IMR-90 (cell line): ENCODE measurements at regions not wholly inside any gene's neighbourhood (a gene's known extent, or its start where the extent isn't known, plus 50 kb on each side); places are given as distances from the start of the nearest gene placed in this dataset.
A peak's percentile ranks its signal among the peaks of the same experiment; 100 is the strongest.

ENCODE experiments used
- ATAC-seq: fragments of 200-7000 bp; cut with Tn5 transposase; 2 replicates; pipeline ENCODE4 v1.9.1; 2020; ENCODE audit warnings: low read depth, mild to moderate bottlenecking, moderate library complexity
- BruUV-seq: library from RNA; stranded (reverse); fragments of 400-500 nt; replicated peaks from 2 replicates; lab custom pipeline; 2021; lab: Mats Ljungman, UMichigan
- CTCF ChIA-PET: fragments of 300-600 bp; formaldehyde crosslinking; extraction: SDS; loops from one replicate; lab custom pipeline; 2021; ENCODE audit warnings: antibody characterized with exemption; lab: Yijun Ruan, JAX
- POLR2A ChIA-PET: fragments of 300-600 bp; sonication (Branson Sonifier 250); formaldehyde crosslinking; loops from one replicate; lab custom pipeline; 2022; ENCODE audit warnings: antibody characterized with exemption; ENCODE audit not compliant: unreplicated experiment; lab: Charles Lee
- DNase-seq: peaks from one replicate; pipeline ENCODE4 v3.0.0; 2013
- H2AFZ ChIP-seq: replicated peaks from 2 replicates; pipeline ENCODE3; 2013; ENCODE audit warnings: low read length, mild to moderate bottlenecking; ENCODE audit not compliant: poor library complexity
- H2AK5ac ChIP-seq: 2 replicates; pipeline ENCODE4 v1.6.1; 2013; ENCODE audit warnings: low read depth, low read length, inconsistent platforms
- H2AK9ac ChIP-seq: replicated peaks from 2 replicates; pipeline ENCODE3; 2013; ENCODE audit warnings: mild to moderate bottlenecking, low read depth, low read length, moderate library complexity; ENCODE audit not compliant: poor library complexity
- H2BK120ac ChIP-seq: 2 replicates; pipeline ENCODE4 v1.6.1; 2013; ENCODE audit warnings: low read depth, low read length, inconsistent platforms
- H2BK15ac ChIP-seq: 3 replicates; pipeline ENCODE4 v1.6.1; 2013; ENCODE audit warnings: low read depth, low read length, inconsistent platforms
- H2BK20ac ChIP-seq: 2 replicates; pipeline ENCODE4 v1.6.1; 2013; ENCODE audit warnings: low read depth, mild to moderate bottlenecking, inconsistent platforms, low read length, moderate library complexity
- H2BK5ac ChIP-seq: 2 replicates; pipeline ENCODE4 v1.6.1; 2013; ENCODE audit warnings: mild to moderate bottlenecking, low read depth, low read length, inconsistent platforms; ENCODE audit not compliant: poor library complexity, severe bottlenecking
- H3K14ac ChIP-seq: replicated peaks from 2 replicates; pipeline ENCODE4 v1.6.1; 2013; ENCODE audit warnings: low read depth, low read length, inconsistent platforms
- H3K18ac ChIP-seq: 2 replicates; pipeline ENCODE4 v1.6.1; 2013; ENCODE audit warnings: low read depth, low read length, control low read depth
- H3K23ac ChIP-seq: 2 replicates; pipeline ENCODE4 v1.6.1; 2013; ENCODE audit warnings: low read depth, low read length, inconsistent platforms
- H3K27ac ChIP-seq: 2 replicates; pipeline ENCODE4 v1.5.1; 2013; ENCODE audit warnings: mild to moderate bottlenecking, control low read depth, low read length; ENCODE audit not compliant: insufficient read depth
- H3K27me3 ChIP-seq: 2 replicates; pipeline ENCODE4 v1.6.1; 2013; ENCODE audit warnings: low read length; ENCODE audit not compliant: control insufficient read depth, insufficient read depth
- H3K36me3 ChIP-seq: 2 replicates; pipeline ENCODE4 v1.6.1; 2013; ENCODE audit warnings: low read length, mixed read lengths; ENCODE audit not compliant: control insufficient read depth, insufficient read depth
- H3K4ac ChIP-seq: 2 replicates; pipeline ENCODE4 v1.6.1; 2013; ENCODE audit warnings: low read depth, low read length, inconsistent platforms
- H3K4me1 ChIP-seq: 2 replicates; pipeline ENCODE4 v1.6.1; 2013; ENCODE audit warnings: low read length, mixed read lengths; ENCODE audit not compliant: control insufficient read depth, insufficient read depth
- H3K4me2 ChIP-seq: 2 replicates; pipeline ENCODE4 v1.6.1; 2013; ENCODE audit warnings: low read depth, mild to moderate bottlenecking, control low read depth, low read length, moderate library complexity
- H3K4me3 ChIP-seq: 2 replicates; pipeline ENCODE4 v1.5.1; 2013; ENCODE audit warnings: low read depth, mild to moderate bottlenecking, control low read depth, low read length, moderate library complexity; ENCODE audit not compliant: insufficient read depth
- H3K56ac ChIP-seq: 2 replicates; pipeline ENCODE4 v1.6.1; 2013; ENCODE audit warnings: low read length, inconsistent platforms; ENCODE audit not compliant: insufficient read depth; ENCODE audit errors: extremely low read depth
- H3K79me1 ChIP-seq, 2 experiments: 2 replicates each; pipeline ENCODE4 v1.6.1; 2013; ENCODE audit warnings: low read length in 2 of 2, inconsistent platforms in 1 of 2, low read depth in 1 of 2
- H3K9ac ChIP-seq: 2 replicates; pipeline ENCODE4 v1.6.1; 2013; ENCODE audit warnings: low read depth, low read length, control low read depth
- H3K9me1 ChIP-seq: 2 replicates; pipeline ENCODE4 v1.6.1; 2013; ENCODE audit warnings: low read length, inconsistent platforms; ENCODE audit not compliant: insufficient read depth
- H3K9me3 ChIP-seq: 2 replicates; pipeline ENCODE4 v1.6.1; 2013; ENCODE audit warnings: low read length; ENCODE audit not compliant: control insufficient read depth, insufficient read depth
- H4K20me1 ChIP-seq: 2 replicates; pipeline ENCODE4 v1.6.1; 2013; ENCODE audit warnings: low read length, inconsistent platforms; ENCODE audit not compliant: insufficient read depth
- H4K5ac ChIP-seq: 2 replicates; pipeline ENCODE4 v1.6.1; 2013; ENCODE audit warnings: mild to moderate bottlenecking, low read depth, low read length, control low read depth
- H4K8ac ChIP-seq, 2 experiments: 2 replicates each; pipeline ENCODE4 v1.6.1; 2013; ENCODE audit warnings: low read depth in 2 of 2, low read length in 2 of 2, control low read depth in 1 of 2, inconsistent platforms in 1 of 2
- H4K91ac ChIP-seq: 2 replicates; pipeline ENCODE4 v1.6.1; 2013; ENCODE audit warnings: low read depth, low read length, inconsistent platforms; ENCODE audit not compliant: insufficient read depth
- CEBPB ChIP-seq: IDR thresholded peaks from 2 replicates; pipeline ENCODE4 v1.6.1; 2012; ENCODE audit warnings: low read depth, low read length, improper control_type of control experiment
- MXI1 ChIP-seq: IDR thresholded peaks from 2 replicates; pipeline ENCODE4 v1.6.1; 2012; ENCODE audit warnings: low read depth, mild to moderate bottlenecking, low read length, moderate library complexity, borderline replicate concordance
- POLR2A ChIP-seq: IDR thresholded peaks from 2 replicates; pipeline ENCODE4 v1.6.1; 2012; ENCODE audit warnings: mild to moderate bottlenecking, low read depth, low read length
- dilution Hi-C: fragments of 300-500 bp; cut with HindIII; formaldehyde crosslinking; loops from one replicate; pipeline ENCODE4 v1.14.3; 2018; ENCODE audit warnings: low sequenced_read_pairs; ENCODE audit not compliant: unreplicated experiment
- in situ Hi-C: fragments of 300-500 bp; cut with MboI; formaldehyde crosslinking; loops from 3 replicates; pipeline ENCODE4 v1.14.3; 2019; ENCODE audit warnings: low sequenced_read_pairs, inconsistent platforms, mixed read lengths
- intact Hi-C: fragments of 100-400 bp; cut with micrococcal nuclease; formaldehyde crosslinking; loops from 2 replicates; pipeline ENCODE4 v1.10.0; 2022
- TF ChIP-seq, protein P1 (sequence below): fragments of 150-350 bp; IDR thresholded peaks from 2 replicates; pipeline ENCODE4 v1.6.1; 2016; ENCODE audit warnings: low read depth, mild to moderate bottlenecking, low read length, moderate library complexity, borderline replicate concordance

DNA sequence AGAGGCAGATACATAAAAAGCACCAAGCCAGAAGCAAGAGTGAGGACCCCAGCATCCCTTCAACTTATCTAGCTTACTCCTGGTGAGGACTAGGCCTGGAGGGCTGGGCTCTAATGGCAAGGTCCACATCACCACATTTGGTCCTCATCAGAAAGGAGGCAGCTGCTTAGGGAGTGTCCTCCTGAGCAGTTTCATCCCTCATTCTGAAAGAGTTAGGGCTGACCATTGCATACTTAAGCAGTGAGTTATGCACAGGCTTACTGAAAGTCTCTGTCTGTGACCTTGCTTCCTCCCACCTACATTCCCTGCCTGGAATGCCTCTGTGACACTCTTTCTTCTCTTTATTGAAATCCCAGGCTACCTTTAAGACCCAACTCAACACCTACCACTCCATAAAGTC lies 301.8 kb upstream of the ACVR2A start:
- Histone ChIP-seq H3K27ac (no peak overlapping the region), H3K56ac (no peak overlapping the region), H3K14ac (no peak overlapping the region), H2AK5ac (no peak overlapping the region), H4K8ac (no peak overlapping the region), H3K4me2 (no peak overlapping the region), H3K4me1 (no peaks in the 10 kb centered on the region; the same call in 1 of the 2 replicates), H2BK5ac (no peak overlapping the region), H2AFZ (no peak overlapping the region), H4K91ac (no peak overlapping the region), H2AK9ac (no peak overlapping the region), H3K4me3 (no peak overlapping the region), H4K20me1 (no peaks in the 10 kb centered on the region), H3K36me3 (no peaks in the 10 kb centered on the region), H3K4ac (no peak overlapping the region), H3K79me1 (no peaks in the 10 kb centered on the region), H2BK120ac (no peak overlapping the region), H3K27me3 (no peaks in the 10 kb centered on the region), H3K23ac (no peak overlapping the region), H3K18ac (no peak overlapping the region; the same call in 1 of the 2 replicates), H3K9me1 (no peaks in the 10 kb centered on the region), H4K5ac (no peak overlapping the region), H3K9ac (no peak overlapping the region), H2BK20ac (no peak overlapping the region), H3K9me3 (peaks cover 2% of the 10 kb centered on the region; the same call in 1 of the 2 replicates), H2BK15ac (no peak overlapping the region)
- ATAC-seq (peak; percentile 46; the same call in 1 of the 2 replicates), DNase-seq (peak; percentile 5)
- in situ Hi-C loops (no loop called here), intact Hi-C loops (no loop called here), dilution Hi-C loops (no loop called here)
- no TSS peak for BruUV-seq
- TF ChIP-seq CEBPB: no peak
- TF ChIP-seq MXI1: no peak
- no peak for TF ChIP-seq POLR2A
- TF ChIP-seq, protein P1, sequence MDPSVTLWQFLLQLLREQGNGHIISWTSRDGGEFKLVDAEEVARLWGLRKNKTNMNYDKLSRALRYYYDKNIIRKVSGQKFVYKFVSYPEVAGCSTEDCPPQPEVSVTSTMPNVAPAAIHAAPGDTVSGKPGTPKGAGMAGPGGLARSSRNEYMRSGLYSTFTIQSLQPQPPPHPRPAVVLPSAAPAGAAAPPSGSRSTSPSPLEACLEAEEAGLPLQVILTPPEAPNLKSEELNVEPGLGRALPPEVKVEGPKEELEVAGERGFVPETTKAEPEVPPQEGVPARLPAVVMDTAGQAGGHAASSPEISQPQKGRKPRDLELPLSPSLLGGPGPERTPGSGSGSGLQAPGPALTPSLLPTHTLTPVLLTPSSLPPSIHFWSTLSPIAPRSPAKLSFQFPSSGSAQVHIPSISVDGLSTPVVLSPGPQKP: no peak
- POLR2A ChIA-PET: no interaction called here
- CTCF ChIA-PET: no interaction called here
